Stimulated activated CD4-positive, alpha-beta T cell treated with anti-CD3 and anti-CD28 coated beads, TNF-alpha, amount 100 ng/mL, for 24 hours (primary cell): ENCODE measurements at regions not wholly inside any gene's neighbourhood (a gene's known extent, or its start where the extent isn't known, plus 50 kb on each side); places are given as distances from the start of the nearest gene placed in this dataset.
"Not testable (repeated sequence)": the region's sequence is repeated elsewhere in the genome, so short reads cannot be mapped to it uniquely, and the experiment has no call there.

Experiments used
- DNase-seq, 3 experiments: peaks; one replicate each; pipeline ENCODE4 v3.0.0-alpha.2; 2020; ENCODE audit warnings: low read depth in 3 of 3

DNA sequence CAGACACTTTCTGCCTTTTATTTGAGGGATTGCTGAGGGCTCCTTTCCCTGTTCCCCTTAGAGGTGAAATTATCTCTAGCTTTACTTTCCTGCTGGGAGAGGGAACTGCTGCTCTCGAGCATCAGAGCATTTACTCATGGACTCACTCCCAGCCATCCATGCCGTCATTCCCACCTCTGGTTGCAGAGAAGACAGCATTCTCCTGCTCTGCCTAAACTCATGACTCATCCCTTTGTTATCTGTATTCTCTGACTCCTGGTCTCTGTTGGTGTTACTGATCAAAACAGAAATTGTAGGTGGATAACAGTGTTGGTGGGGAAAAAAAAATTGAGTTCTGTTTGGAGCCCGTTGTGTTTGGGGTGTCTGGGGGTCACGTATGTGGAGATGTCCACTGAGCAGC, 159.3 kb downstream of the TTC8 start:
- no peak for DNase-seq

DNA sequence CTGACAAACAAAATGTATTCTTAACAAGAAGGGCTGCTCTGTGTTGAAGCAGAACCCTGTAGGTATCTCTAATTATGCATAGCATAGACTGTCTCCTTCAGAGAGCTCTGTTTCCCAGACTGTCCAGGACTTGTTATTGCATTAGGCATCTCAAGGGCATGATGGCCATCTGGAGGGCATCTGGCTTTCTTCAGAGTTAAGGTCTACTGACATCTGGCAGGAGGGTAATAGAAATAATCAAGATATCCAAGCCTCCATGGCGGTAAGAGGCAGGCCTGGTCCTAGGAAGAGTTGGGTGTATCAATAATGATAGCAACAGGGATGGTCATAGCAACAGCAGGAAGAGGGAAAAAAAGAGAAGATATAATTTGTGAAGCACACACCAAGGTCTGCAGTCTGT, 161.2 kb downstream of the TTC8 start:
- DNase-seq: no peak

DNA sequence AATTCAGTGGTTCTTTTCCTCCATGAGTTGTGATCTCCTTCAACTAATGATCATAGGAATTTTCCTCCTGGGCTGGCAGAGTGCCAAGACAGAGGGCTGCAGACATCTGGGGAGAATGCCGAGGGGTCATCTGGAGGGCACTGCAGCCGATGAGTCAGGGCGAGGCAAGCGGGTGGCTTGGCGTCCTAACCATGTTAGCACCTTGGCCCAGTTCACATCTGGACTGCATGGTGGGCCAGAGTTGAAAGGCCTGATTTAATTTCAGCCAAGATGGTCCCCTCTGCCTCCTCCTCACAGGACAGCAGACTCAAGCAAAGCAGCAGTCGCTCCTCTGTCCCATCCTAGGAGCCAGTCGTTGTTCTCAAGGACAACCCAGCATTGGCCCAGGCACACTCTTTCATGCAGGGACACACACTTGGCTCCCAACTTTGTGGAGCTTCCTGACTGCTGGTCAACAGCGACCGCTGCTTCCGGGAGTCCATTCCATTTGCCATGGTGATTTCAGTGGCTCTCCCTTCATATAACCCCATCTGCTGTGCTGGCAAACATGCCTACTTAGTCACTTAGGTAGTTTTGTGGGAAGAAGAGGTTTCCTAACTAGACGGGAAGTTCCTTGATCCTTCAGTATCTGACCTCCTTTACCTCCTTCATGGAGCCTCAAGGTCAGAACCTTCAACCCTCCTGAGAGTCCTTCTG, 161.8 kb downstream of the TTC8 start:
- DNase-seq: no peak

DNA sequence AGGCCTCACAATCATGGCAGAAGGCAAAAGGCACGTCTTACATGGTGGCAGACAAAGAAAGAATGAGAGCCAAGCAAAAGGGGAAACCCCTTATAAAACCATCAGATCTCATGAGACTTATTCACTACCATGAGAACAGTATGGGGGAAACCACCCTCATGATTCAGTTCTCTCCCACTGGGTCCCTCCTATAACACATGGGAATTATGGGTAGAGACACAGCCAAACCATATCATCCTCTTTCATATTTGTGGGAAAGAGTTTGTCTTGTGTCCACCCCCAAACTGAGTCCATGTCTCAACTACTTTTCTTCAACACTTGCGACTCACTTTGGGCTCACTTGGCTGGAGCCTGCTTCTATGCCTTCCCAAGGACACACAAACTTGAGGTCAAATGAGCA, 162.5 kb downstream of the TTC8 start:
- DNase-seq: not testable (repeated sequence)

DNA sequence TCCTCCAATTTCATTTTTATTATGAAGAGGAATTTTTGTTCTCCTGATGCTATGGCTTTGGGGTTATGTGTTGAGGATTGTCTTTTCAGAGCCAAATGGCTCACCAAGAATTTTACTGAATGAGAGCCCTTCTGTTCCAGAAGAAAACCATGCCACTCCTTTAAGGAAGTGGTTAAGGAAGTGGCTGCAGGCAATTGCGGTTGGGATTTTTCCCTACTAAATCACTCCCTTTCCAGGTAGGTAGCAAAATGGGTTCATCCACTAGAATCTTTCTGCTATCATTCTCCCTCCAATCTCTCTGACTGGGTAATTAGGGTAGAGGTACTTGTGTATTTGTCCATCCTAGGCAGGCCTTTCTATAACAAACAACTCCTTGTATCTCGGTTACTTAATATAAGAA, 163.1 kb downstream of the TTC8 start:
- DNase-seq: no peak

DNA sequence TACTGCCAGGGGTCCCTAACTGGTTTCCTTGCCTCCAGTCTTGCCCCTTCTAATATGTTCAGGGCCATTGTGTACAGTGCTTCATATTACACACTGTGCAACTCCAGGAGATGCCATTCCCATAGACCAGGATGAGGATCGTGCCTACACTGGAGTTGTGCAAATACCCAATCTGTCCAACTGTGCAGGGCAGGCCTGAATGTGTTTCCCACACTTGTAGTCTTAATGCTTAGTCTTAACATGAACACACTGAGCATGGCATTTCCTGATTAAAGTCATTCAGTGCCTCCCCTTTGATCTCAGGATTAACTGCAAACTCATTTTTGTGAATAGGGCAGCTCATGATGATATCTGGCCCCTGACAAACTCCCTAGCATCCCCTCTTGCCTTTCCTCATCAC, 165.5 kb downstream of the TTC8 start:
- no peak for DNase-seq

DNA sequence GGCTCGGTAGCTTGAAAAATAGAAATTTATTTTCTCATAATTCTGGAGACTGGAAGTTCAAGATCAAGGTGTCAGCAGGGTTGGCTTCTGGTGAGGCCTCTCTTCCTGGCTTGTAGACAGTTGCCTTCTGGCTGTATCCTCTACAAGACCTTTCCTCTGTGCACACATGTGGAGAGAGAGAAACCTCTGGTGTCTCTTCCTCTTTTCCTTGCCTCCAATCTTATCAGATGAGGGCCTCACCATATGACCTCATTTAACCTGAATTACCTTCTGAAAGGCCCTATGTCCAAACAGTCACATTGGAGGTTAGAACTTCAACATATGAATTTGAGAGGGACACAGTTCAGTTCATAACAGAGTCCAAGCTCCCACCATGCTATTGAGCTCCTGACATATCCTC, 166.4 kb downstream of the TTC8 start:
- DNase-seq: no peak

DNA sequence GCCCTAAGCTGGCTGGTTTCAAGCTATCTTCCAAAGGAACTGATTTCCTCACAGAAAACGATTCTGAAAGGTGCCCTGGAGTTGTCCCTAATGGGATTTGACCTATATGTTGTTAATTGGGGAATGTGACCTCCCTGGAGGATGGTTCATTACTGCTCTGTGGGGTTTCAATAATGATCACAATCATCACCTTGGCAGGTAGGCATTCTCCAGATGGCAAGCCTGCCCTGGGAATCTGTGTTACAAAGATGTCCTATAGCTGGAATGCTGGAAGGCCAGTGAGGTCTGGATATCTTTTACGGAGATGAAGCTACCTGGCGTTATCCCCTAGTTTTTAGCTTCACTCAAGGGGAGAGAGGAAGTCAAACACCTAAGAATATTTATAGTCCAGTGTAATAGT, 167.6 kb downstream of the TTC8 start:
- DNase-seq: no peak

DNA sequence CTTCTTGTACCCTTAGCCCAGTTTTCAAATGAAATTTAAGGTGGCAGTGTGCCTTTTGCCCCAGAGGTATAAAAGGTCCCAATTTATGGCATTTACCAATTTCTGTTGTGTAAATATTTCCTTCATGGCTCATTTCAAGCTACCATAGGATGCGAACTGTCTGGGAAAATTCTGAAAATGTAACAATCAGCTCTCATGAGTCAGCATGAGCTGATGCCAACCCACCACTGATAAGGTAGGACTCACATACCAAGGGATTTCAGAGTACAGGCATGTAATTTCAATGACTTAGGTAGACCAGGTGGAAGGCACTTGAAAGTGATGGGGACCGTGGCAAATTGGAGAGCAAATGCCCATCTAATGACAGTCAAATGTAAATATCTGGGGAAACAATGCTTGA, 169.5 kb downstream of the TTC8 start:
- DNase-seq: no peak

DNA sequence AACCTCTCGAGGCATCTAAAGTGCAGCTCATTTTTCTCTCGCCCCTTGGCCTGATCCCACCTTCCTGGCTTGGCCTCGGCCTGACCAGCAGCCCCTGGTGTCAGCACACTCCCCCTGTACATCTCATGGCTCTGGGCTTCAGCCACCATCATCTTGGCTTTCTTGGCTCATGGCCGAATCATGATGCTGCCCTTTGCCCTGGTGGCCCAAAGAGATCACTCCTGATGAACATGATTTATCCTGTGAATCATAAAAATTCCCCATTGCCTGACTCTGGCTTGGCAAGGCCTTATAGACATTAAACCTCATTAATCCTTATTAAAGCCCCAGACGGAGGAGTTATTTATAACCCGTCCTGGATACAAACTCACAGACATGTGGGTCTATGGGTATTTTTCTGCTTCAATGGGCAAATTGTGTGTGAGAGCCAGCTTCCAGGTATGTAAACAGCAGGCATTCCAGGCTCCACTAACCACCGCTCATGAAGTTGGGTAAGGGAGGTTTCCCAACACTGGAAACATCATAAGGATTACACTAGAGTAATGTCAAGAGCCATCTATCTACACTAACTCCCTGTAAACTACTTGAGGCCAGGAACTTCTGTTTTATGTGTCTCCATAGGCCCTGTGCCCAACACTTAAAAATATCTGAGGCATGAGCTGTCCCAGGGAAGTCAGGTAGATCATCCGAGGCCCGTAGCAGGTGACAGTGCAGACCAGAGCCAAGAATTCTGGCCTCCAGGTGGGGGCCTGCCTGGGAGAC, 171.2 kb downstream of the TTC8 start:
- DNase-seq: no peak

DNA sequence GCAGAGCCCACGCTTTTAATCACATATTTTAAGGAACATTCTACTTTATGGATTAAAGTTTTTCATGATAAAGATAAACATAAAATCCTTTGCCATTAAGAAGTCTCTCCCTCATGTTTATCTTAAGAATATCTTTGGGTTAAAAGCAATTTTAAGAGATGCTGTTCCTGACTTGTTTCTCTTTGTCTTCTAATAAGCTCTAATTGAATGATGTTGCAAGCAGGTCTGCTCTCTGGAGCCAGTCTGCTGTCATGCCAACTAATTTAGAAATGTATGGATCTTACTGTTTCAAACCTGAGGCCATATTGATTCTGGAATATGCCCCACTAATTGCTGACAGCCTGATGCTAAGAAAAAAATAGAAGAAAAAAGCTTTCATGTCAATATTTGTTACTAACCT, 173.6 kb downstream of the TTC8 start:
- no peak for DNase-seq

DNA sequence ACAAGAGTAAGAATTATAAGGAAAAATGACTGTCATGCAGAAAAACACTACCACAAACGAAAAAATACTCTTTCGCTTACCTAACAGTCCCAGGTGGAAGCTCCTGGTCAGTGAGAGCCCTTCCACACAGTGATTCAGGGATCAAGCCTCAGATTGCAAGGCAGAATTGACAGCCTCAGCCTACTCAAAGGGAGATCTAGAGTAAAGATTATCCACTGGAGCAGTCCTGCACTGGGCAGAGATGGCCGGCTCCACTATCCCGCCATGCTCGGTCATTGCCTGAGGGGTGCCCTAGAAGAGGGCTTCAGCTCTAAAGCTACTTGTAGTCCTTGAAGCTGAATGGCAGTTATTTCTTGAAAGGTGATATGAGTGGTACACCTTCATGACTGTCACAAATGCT, 174.7 kb downstream of the TTC8 start:
- DNase-seq: no peak

DNA sequence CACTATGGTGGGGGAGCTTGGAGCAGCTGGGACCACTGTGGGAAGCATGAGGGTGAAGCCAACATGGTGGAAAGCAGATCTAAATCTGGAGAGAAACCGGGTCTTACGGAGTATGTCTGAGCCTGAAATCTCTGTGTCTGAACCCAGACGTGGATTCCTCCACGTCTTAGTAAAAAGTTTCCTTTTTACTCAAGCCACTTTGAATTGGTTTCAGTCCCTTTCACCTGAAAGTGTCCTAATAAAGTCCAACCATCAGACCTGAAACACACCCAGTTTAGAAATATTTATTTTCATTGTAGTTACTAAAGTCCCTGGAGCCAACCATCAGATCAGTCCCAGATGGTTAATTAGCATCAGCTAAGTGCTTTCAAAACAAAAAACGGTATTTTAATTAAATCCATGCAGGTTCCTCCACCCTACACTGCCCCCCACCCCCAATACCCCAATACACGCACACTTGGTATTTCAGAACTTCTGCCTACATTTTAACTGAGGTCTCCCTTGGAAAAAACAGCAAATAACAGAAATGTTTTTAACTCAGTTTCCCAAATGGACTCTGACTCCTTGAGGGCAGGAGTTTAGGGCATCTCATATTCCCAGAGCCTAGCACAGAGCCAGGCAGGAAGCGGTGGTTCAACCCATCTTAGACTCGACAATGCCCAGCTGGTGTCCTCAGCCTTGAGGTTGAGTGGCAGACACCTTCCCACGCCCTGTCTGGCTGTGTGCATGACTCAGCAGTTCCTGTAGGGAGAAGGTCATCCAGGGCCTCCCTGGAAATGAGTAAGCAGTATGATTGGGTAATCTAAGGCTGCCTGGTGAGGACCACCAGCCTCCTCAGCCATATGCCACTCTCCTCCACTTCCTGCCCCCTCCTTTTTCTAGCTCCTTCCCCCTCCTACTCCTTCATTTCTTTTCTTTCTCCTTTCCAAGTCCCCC, 175.8 kb downstream of the TTC8 start:
- peak in 1 of 3 experiments; percentile 35 for DNase-seq

DNA sequence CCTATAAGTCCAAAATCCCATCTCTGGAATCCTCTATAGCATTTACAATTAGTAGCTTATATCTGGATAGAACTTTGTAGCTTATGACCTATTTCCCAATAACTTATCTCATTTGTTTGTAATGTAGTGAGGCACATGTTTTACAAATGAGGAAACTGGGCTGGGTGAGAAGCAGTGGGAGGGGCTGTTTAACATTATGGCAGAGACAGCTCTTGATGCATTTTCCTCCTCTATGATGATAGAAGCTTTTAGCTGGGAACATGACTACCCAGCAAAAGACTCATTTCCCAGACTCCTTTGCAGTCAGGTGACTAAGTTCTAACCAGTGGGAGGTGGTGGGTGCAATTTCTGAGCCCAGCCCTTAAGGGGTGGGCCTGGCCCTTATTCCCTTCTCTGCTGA, 179.7 kb downstream of the TTC8 start:
- DNase-seq: no peak

DNA sequence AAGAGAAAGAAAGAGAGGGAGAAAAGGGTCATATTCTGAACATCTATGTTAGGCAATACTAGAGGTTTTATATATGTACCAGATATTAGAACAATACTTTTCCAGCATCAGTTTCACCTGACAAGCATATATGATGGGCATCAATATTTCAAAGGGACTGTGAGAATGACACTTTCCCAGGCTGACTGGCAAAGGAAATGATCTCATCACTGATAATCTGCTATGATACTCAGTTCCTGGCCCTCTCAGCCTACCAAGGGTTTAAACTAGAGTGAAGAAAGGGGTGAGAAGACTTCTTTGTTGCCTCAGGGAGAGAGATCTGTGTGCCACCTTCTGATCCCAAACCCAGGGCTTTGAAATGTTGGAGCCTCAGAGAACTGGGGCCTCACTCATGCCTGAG, 183.5 kb downstream of the TTC8 start:
- no peak for DNase-seq

DNA sequence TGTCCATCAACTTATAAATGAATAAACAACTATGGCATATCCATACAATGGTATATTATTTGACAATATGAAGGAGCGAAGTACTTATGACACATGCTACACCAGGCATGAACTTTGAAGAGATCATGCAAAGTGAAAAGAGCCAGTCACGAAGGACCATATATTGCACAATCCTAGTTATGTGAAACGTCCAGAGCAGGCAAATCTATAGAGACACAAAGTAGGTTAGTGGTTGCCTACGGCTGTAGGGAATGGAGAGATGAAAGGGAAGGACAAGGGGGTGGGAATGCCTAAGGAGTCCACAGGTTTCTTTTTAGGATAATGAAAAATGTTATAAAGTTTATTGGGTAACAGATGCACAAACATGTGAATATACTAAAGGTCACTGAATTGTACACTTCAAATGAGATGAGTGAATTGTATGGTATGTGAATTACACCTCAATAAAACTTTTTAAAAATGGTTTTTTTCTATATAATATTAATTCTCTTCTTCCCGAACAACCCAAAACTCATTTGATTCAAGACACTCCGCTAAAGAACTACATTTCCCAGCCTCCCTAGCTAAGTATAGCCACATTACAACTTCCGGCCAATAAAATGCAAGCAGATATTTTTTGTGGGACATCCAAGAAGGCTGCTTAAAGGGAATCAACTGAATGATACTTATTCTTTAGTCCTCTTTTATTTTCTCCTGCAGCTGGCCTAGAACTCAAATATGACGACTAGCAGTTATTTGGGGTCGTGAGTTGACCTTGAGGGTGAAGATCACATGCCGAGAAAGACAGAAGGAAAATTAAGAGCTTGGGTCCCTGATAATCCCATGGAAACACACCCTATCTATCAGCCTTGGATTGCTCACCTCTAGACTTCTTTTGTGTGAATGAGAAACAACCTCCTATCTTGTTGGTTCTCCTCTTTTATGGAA, 187.2 kb downstream of the TTC8 start:
- DNase-seq: no peak

DNA sequence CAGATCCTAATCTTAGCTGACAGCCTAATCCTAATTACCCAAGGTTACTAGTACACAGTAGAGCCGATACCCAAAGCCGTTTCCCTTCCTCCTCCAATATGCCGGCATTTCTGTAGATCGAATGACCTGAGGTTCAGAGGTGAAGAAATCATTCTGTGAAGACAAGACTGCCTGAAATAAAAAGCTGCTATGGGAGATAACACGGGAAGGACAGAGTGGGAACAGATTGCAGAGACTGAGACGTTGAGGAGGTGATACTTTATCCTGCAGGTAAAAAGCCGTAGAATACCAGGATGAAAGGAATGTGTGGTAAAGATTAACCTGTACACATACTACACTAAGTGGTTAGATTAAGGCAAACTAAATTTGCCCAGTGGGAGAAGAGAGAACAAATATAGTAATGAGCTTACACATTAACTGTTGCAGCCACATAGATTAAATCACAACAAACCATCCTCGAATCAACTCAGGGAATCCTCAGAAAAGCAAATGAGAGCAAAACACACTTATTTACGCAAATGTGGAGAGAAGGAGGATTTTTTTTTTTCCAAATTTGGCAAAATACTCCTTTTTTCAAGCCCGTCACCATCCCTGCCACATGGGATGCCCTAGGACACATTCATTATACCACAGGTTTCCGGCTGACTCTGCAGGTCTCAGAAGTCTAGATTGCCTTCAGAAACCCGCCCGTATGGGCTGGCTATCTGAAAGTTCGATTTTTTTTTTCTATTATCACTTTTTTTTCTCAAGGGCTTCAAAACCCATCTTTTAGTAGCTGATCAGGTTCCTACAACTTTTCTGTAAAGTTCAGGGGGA, 188.0 kb downstream of the TTC8 start:
- no peak for DNase-seq

DNA sequence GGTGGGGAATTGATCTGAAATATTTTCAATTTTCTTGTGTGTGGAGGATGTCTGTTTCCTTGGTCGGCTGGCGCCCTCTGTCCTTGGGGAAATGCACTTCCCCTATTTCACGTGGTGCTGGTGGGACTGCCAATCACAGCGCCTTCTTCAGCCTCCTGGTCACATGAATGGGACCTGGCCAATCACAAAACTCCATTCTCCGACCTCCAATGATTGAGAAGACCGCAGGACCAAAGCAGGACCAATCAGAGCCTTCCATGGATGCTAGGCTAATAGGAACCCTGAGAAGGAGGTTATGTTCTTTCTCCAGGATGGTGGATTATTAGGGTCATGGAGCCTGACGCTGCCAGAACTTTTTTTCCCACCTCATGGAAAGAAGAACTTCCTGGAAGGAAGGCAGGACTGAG, 188.7 kb downstream of the TTC8 start:
- peak in 1 of 3 experiments; percentile 19 for DNase-seq

DNA sequence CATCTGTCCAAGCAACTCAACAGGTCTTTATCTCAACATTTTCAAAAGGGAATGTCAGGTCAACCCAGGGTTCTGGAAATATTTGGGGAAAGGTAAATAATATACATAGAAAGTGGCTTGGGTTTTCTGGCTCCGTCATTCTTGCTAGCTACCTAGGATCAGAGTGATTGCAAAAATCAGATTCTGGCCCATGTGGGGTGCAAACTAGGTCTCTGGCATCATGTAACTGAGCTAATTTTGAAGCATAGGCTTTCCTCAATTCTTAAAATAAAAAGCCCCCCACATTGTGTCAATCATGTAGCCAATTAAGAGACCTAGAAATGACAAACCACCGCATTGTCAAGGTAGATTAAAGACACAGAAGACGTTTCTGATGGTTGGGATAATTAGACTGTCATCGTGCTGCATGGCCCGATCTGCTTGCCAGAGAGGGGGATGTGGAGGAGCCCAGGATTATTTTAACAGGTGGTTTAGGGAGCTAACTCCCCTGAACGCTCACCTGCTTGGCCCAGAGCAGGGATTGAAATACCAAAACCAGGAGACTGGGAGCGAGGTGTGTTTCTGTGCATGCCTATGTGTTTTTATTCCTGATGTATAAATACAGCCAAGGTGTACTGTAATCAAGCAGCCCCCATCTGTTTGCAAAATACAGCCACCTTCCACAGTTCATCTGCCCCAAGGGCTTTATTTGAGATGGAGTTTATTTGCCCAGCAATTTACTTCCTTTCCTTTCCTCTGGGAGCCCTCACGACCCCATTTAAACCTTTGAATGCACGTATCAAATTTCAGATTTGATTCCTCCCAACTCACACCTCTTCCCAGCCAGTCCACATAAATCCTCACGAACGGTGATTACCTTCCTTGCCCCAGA, 189.5 kb downstream of the TTC8 start:
- DNase-seq: no peak

DNA sequence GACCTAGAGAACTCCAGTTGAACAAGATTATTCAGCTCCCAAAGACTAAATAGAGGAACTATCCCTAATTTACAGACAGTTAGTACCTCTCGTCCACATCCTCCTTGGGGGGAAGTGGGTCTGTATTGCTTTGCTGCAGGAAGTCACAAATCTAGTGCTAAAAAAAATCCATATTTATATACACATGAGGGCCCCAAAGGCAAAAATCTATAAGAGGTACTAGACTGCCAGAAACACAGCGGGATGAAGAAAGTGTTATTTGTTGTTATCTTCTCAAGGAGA, 190.1 kb downstream of the TTC8 start:
- DNase-seq: no peak
